GM23248 (cell line): ENCODE measurements at regions not wholly inside any gene's neighbourhood (a gene's known extent, or its start where the extent isn't known, plus 50 kb on each side); places are given as distances from the start of the nearest gene placed in this dataset.

Source experiments
- DNase-seq: peaks from one replicate; pipeline ENCODE4 v3.0.0-alpha.2; 2015
- H2AFZ ChIP-seq: fragments of 200-600 bp; sonication (generic); 2 replicates; pipeline ENCODE4 v1.6.1; 2016; ENCODE audit warnings: antibody characterized with exemption
- H3F3A ChIP-seq: fragments of 200-600 bp; sonication (generic); 2 replicates; pipeline ENCODE4 v1.6.1; 2016; ENCODE audit warnings: mild to moderate bottlenecking, antibody characterized with exemption, mixed run types; ENCODE audit not compliant: insufficient read depth
- H3K27ac ChIP-seq: fragments of 200-600 bp; sonication (generic); 2 replicates; pipeline ENCODE4 v1.5.1; 2016; ENCODE audit warnings: mild to moderate bottlenecking
- H3K27me3 ChIP-seq: fragments of 200-600 bp; sonication (generic); replicated peaks from 2 replicates; pipeline ENCODE4 v1.6.1; 2016; ENCODE audit warnings: mild to moderate bottlenecking; ENCODE audit not compliant: insufficient read depth
- H3K36me3 ChIP-seq: fragments of 200-600 bp; sonication (generic); 2 replicates; pipeline ENCODE4 v1.6.1; 2016; ENCODE audit warnings: low read depth, mild to moderate bottlenecking
- H3K4me1 ChIP-seq: fragments of 200-600 bp; sonication (generic); 2 replicates; pipeline ENCODE4 v1.6.1; 2016; ENCODE audit warnings: mild to moderate bottlenecking; ENCODE audit not compliant: insufficient read depth
- H3K4me2 ChIP-seq: fragments of 200-600 bp; sonication (generic); one replicate; pipeline ENCODE4 v1.6.1; 2016; ENCODE audit warnings: mild to moderate bottlenecking; ENCODE audit not compliant: unreplicated experiment
- H3K4me3 ChIP-seq: fragments of 200-600 bp; sonication (generic); 2 replicates; pipeline ENCODE4 v1.5.1; 2016; ENCODE audit warnings: mild to moderate bottlenecking
- H3K79me2 ChIP-seq: fragments of 200-600 bp; sonication (generic); 2 replicates; pipeline ENCODE4 v1.6.1; 2016; ENCODE audit warnings: mild to moderate bottlenecking; ENCODE audit not compliant: insufficient read depth
- H3K9ac ChIP-seq: fragments of 200-600 bp; sonication (generic); 2 replicates; pipeline ENCODE4 v1.6.1; 2016; ENCODE audit warnings: mild to moderate bottlenecking
- H3K9me2 ChIP-seq: fragments of 200-600 bp; sonication (generic); 2 replicates; pipeline ENCODE4 v1.6.1; 2016; ENCODE audit warnings: mixed run types, mild to moderate bottlenecking, moderate library complexity; ENCODE audit not compliant: insufficient read depth
- H3K9me3 ChIP-seq: fragments of 200-600 bp; sonication (generic); one replicate; pipeline ENCODE4 v1.6.1; 2017; ENCODE audit warnings: low read depth
- H4K20me1 ChIP-seq: fragments of 200-600 bp; sonication (generic); 2 replicates; pipeline ENCODE4 v1.6.0; 2016; ENCODE audit not compliant: insufficient read depth
- EZH2 ChIP-seq: fragments of 200-600 bp; sonication (generic); IDR thresholded peaks from 2 replicates; pipeline ENCODE4 v1.6.1; 2018; ENCODE audit warnings: antibody characterized with exemption, mild to moderate bottlenecking; ENCODE audit not compliant: insufficient read depth, poor library complexity, severe bottlenecking
- EZH2phosphoT487 ChIP-seq: fragments of 200-600 bp; sonication (generic); IDR thresholded peaks from 2 replicates; pipeline ENCODE4 v1.6.1; 2018; ENCODE audit warnings: antibody characterized with exemption, moderate library complexity, mild to moderate bottlenecking, low read depth; ENCODE audit not compliant: insufficient read depth
- WGBS, 2 experiments: methylation state at CpG; one replicate each; pipeline ENCODE4 v1.1.6; 2015 to 2017; ENCODE audit warnings: low lambda C conversion rate in 2 of 2, low coverage in 1 of 2; ENCODE audit errors: missing lambda C conversion rate in 2 of 2; 5-methylcytosine and 5-hydroxymethylcytosine counted together
- in situ Hi-C: fragments of 300-500 bp; cut with MboI; formaldehyde crosslinking; loops from 2 replicates; pipeline ENCODE4 v1.15.0; 2020

DNA sequence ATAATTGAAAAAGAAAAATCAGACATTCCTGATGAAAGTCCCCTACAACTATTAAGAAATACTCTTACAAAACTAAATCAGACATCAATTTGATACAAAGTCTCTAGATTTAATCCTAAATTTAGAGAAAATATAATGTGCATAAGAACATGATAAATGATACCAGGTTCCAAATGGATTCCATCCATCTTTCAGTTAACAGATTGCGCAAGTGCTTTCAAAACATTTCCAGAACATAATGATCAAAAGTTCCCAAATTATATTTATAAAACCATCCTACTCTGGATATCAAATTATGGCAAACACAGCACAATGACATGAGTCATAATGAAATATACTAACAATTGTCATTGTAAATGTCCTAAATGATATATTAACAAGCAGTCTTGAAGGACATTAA is 151.0 kb upstream of the GYPC start:
- no peak overlapping the region for H3K27ac ChIP-seq
- no peak for DNase-seq
- no peak overlapping the region for H3K4me3 ChIP-seq
- WGBS, 2 experiments: 57 to 77% methylated on average over 1 of the region's 1 CpG
- no peak for TF ChIP-seq EZH2
- no peak for TF ChIP-seq EZH2phosphoT487
- H3K4me1 ChIP-seq: no peaks in the 10 kb centered on the region
- H4K20me1 ChIP-seq: no peaks in the 10 kb centered on the region
- H3K79me2 ChIP-seq: no peaks in the 10 kb centered on the region
- in situ Hi-C loops: no loop called here
- H3K9me3 ChIP-seq: no peaks in the 10 kb centered on the region
- H3K27me3 ChIP-seq: no peaks in the 10 kb centered on the region
- H3K9ac ChIP-seq: no peak overlapping the region
- no peak overlapping the region for H2AFZ ChIP-seq
- no peak overlapping the region for H3K4me2 ChIP-seq
- H3F3A ChIP-seq: no peaks in the 10 kb centered on the region
- no peaks in the 10 kb centered on the region for H3K36me3 ChIP-seq
- no peaks in the 10 kb centered on the region for H3K9me2 ChIP-seq

DNA sequence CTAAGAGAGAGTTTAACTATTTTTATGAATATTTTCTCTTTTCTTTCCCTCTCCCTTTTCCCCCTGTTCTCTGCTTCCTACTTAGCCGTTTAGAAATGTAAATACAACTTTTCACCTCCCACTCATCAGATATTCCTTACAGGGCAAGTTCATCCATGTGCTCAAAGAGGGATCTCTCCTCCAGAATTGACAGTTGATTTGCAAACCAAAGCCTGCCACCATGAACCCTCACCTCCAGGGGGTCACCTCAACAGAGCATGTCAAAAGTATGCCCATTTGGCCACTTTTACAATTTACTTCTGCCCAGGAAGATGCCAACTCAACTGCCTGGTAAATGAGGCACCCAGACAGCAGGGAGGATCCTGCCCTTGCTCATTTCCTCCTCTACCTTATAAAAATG is 149.2 kb upstream of the GYPC start:
- Histone ChIP-seq H3K9me3 (no peaks in the 10 kb centered on the region), H3K27me3 (no peaks in the 10 kb centered on the region), H4K20me1 (no peaks in the 10 kb centered on the region), H2AFZ (no peak overlapping the region), H3K79me2 (no peaks in the 10 kb centered on the region), H3K36me3 (no peaks in the 10 kb centered on the region), H3F3A (no peaks in the 10 kb centered on the region), H3K4me3 (no peak overlapping the region), H3K27ac (no peak overlapping the region), H3K9me2 (no peaks in the 10 kb centered on the region), H3K4me2 (no peak overlapping the region), H3K9ac (no peak overlapping the region), H3K4me1 (no peaks in the 10 kb centered on the region)
- in situ Hi-C loops: no loop called here
- TF ChIP-seq EZH2: no peak
- no peak for TF ChIP-seq EZH2phosphoT487
- 0% methylated on average over 1 of the region's 1 CpG for WGBS, 2 experiments
- no peak for DNase-seq

DNA sequence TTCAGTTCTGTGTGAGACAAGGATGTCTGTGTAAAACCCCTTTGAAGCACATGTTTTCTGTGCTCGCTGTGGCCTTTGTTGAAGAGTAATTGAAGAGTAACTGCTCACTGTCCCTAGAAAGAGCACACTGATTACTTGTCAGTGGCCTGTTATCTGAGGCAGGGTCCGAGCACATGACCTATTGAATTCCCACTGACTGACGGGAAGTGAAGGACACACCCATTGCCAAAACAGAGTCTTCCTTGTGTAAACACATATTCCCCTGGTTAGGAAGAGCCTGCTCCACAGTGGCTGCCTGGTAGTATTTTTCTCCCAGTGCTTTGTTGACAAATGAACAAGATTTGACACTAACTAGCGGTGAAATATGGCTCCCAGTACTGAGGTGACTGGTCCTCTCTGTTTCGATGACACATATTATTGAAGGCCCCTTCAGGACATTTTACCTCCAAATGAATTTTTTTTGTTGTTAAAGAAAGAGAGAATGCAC is 148.5 kb upstream of the GYPC start:
- H3K79me2 ChIP-seq: no peaks in the 10 kb centered on the region
- WGBS, 2 experiments: 26 to 28% methylated on average over 5 of the region's 5 CpGs
- no peak for TF ChIP-seq EZH2phosphoT487
- no peak for TF ChIP-seq EZH2
- H3K27ac ChIP-seq: no peak overlapping the region
- no peaks in the 10 kb centered on the region for H3K9me3 ChIP-seq
- H3K4me1 ChIP-seq: no peaks in the 10 kb centered on the region
- H3F3A ChIP-seq: no peaks in the 10 kb centered on the region
- no peak for DNase-seq
- no peaks in the 10 kb centered on the region for H3K36me3 ChIP-seq
- no peak overlapping the region for H2AFZ ChIP-seq
- H3K4me3 ChIP-seq: no peak overlapping the region
- no peak overlapping the region for H3K4me2 ChIP-seq
- H3K9me2 ChIP-seq: no peaks in the 10 kb centered on the region
- in situ Hi-C loops: no loop called here
- no peaks in the 10 kb centered on the region for H3K27me3 ChIP-seq
- no peaks in the 10 kb centered on the region for H4K20me1 ChIP-seq
- H3K9ac ChIP-seq: no peak overlapping the region

DNA sequence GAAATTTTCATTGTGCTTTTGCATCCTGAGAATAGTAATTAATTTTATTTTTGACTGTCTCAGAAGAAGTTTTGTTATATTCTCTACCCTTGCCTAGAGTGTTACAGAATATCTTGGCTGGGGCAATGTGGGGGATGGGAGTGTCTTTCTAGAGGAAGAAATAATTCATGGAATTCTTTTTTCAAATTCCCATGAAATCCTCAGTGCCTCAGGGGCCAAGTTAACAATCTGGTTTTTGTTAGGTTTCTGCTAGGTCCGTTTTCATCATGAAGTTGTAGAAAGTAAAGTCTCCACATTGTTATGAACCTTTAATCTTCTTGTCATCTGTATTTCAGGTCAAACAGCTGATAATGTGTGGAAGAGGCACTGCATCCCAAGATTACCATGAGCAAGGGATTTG is 145.6 kb upstream of the GYPC start:
- Histone ChIP-seq H3K36me3 (no peaks in the 10 kb centered on the region), H3K4me3 (no peak overlapping the region), H3F3A (no peaks in the 10 kb centered on the region), H2AFZ (no peak overlapping the region), H4K20me1 (no peaks in the 10 kb centered on the region), H3K9me2 (no peaks in the 10 kb centered on the region), H3K27me3 (no peaks in the 10 kb centered on the region), H3K79me2 (no peaks in the 10 kb centered on the region), H3K4me2 (no peak overlapping the region), H3K9me3 (no peaks in the 10 kb centered on the region), H3K9ac (no peak overlapping the region), H3K4me1 (no peaks in the 10 kb centered on the region), H3K27ac (no peak overlapping the region)
- 0% methylated on average over 1 of the region's 1 CpG for WGBS, 2 experiments
- no peak for DNase-seq
- no peak for TF ChIP-seq EZH2
- TF ChIP-seq EZH2phosphoT487: no peak
- in situ Hi-C loops: no loop called here

DNA sequence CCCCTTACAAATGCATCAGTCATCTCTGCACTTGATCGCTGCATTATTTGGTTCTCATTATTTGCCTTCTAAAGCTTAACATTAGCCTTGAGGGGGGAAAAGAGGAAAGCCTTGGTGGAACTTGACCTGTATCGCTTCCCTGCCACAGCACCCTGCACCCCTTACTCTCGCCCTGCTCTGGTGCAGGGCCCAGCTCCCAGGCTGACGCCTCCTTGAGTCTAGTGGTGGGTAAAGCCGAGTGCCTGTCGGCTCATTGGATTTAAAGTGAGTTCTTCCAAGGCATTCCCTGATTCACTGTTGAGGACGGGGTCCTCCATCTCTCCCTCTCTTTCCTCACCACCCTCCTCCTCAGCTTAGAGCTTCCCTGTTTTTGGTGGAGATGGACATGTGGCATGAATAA is 145.0 kb upstream of the GYPC start:
- no peak overlapping the region for H3K4me2 ChIP-seq
- no peak overlapping the region for H3K4me3 ChIP-seq
- no peak overlapping the region for H2AFZ ChIP-seq
- H4K20me1 ChIP-seq: no peaks in the 10 kb centered on the region
- 53 to 56% methylated on average over 7 of the region's 7 CpGs for WGBS, 2 experiments
- no peaks in the 10 kb centered on the region for H3K4me1 ChIP-seq
- DNase-seq: no peak
- no peaks in the 10 kb centered on the region for H3K27me3 ChIP-seq
- no peaks in the 10 kb centered on the region for H3F3A ChIP-seq
- in situ Hi-C loops: no loop called here
- no peaks in the 10 kb centered on the region for H3K9me2 ChIP-seq
- H3K9me3 ChIP-seq: no peaks in the 10 kb centered on the region
- no peak overlapping the region for H3K9ac ChIP-seq
- TF ChIP-seq EZH2phosphoT487 (no peak), EZH2 (no peak)
- no peaks in the 10 kb centered on the region for H3K79me2 ChIP-seq
- H3K27ac ChIP-seq: no peak overlapping the region
- no peaks in the 10 kb centered on the region for H3K36me3 ChIP-seq
